NCI-H774 (cell line): ENCODE measurements at regions not wholly inside any gene's neighbourhood (a gene's known extent, or its start where the extent isn't known, plus 50 kb on each side); places are given as distances from the start of the nearest gene placed in this dataset.
A peak's percentile ranks its signal among the peaks of the same experiment; 100 is the strongest.
"Not testable (repeated sequence)": the region's sequence is repeated elsewhere in the genome, so short reads cannot be mapped to it uniquely, and the experiment has no call there.

Source experiments
- DNase-seq: peaks from one replicate; lab custom pipeline; 2025; lab: John Stamatoyannopoulos, UW

GRCh38 chr3:11739706-11740105 is 96.0 kb upstream of the VGLL4 start:
- no peak for DNase-seq

- DNase-seq = no peak
Observed at GRCh38 chr3:11739123-11739522, 95.4 kb upstream of the VGLL4 start.

GRCh38 chr3:11737742-11738141 is 94.0 kb upstream of the VGLL4 start:
- peak; percentile 7 for DNase-seq

- no peak for DNase-seq
Observed at GRCh38 chr3:11736136-11736833, 92.6 kb upstream of the VGLL4 start.

- no peak for DNase-seq
Observed at GRCh38 chr3:11735638-11736037, 91.9 kb upstream of the VGLL4 start.

GRCh38 chr3:11735111-11735510 is 91.4 kb upstream of the VGLL4 start:
- not testable (repeated sequence) for DNase-seq

GRCh38 chr3:11733914-11734313 is 90.2 kb upstream of the VGLL4 start:
- DNase-seq = no peak

GRCh38 chr3:11727207-11727606 is 83.5 kb upstream of the VGLL4 start:
- DNase-seq = no peak

- DNase-seq = no peak
Observed at GRCh38 chr3:11726146-11726545, 82.4 kb upstream of the VGLL4 start.

GRCh38 chr3:11725340-11725641 is 81.6 kb upstream of the VGLL4 start:
- not testable (repeated sequence) for DNase-seq

GRCh38 chr3:11724615-11725339 is 81.1 kb upstream of the VGLL4 start:
- DNase-seq = no peak

GRCh38 chr3:11721479-11721878 is 77.8 kb upstream of the VGLL4 start:
- DNase-seq = no peak

GRCh38 chr3:11720917-11721411 is 77.2 kb upstream of the VGLL4 start:
- no peak for DNase-seq

GRCh38 chr3:11720304-11720898 is 76.7 kb upstream of the VGLL4 start:
- DNase-seq = peak; percentile 57

GRCh38 chr3:11719406-11720303 is 75.9 kb upstream of the VGLL4 start:
- DNase-seq = peak; percentile 91

GRCh38 chr3:11718637-11719405 is 75.1 kb upstream of the VGLL4 start:
- peak; percentile 51 for DNase-seq

- DNase-seq = no peak
Observed at GRCh38 chr3:11717768-11718636, 74.3 kb upstream of the VGLL4 start.

- no peak for DNase-seq
Observed at GRCh38 chr3:11717301-11717700, 73.6 kb upstream of the VGLL4 start.

GRCh38 chr3:11716573-11717290 is 73.0 kb upstream of the VGLL4 start:
- no peak for DNase-seq

- no peak for DNase-seq
Observed at GRCh38 chr3:11713171-11713570, 69.5 kb upstream of the VGLL4 start.
